ENCODE measurements at regions not wholly inside any gene's neighbourhood (a gene's known extent, or its start where the extent isn't known, plus 50 kb on each side); places are given as distances from the start of the nearest gene placed in this dataset.

DNA sequence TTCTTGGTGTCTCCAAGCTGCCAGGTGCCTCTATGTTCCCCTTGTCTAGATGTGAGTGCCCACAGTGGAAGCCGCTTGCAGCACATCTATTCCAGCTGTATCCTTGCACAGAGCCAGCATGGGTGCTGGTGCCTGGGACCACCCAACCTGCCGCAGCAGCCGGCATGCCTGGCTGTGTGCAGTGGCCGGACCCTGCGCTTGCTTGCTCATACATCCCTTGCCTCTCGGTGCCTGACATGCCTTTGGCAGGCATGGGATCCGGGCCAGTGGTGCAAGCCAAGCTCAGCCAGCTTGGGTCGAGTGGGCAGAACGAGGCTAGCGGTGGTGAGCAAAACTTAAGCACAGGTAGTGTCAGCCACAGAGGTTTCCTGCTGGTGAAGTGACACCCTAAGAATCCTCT lies 355.1 kb downstream of the TLL1 start (continued):
- TF ChIP-seq, protein P1, sequence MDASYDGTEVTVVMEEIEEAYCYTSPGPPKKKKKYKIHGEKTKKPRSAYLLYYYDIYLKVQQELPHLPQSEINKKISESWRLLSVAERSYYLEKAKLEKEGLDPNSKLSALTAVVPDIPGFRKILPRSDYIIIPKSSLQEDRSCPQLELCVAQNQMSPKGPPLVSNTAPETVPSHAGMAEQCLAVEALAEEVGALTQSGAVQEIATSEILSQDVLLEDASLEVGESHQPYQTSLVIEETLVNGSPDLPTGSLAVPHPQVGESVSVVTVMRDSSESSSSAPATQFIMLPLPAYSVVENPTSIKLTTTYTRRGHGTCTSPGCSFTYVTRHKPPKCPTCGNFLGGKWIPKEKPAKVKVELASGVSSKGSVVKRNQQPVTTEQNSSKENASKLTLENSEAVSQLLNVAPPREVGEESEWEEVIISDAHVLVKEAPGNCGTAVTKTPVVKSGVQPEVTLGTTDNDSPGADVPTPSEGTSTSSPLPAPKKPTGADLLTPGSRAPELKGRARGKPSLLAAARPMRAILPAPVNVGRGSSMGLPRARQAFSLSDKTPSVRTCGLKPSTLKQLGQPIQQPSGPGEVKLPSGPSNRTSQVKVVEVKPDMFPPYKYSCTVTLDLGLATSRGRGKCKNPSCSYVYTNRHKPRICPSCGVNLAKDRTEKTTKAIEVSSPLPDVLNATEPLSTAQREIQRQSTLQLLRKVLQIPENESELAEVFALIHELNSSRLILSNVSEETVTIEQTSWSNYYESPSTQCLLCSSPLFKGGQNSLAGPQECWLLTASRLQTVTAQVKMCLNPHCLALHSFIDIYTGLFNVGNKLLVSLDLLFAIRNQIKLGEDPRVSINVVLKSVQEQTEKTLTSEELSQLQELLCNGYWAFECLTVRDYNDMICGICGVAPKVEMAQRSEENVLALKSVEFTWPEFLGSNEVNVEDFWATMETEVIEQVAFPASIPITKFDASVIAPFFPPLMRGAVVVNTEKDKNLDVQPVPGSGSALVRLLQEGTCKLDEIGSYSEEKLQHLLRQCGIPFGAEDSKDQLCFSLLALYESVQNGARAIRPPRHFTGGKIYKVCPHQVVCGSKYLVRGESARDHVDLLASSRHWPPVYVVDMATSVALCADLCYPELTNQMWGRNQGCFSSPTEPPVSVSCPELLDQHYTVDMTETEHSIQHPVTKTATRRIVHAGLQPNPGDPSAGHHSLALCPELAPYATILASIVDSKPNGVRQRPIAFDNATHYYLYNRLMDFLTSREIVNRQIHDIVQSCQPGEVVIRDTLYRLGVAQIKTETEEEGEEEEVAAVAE (CRISPR knock-in tag; IDR thresholded peaks at IDR 0.05; ENCODE audit: borderline replicate concordance), result no peak

DNA sequence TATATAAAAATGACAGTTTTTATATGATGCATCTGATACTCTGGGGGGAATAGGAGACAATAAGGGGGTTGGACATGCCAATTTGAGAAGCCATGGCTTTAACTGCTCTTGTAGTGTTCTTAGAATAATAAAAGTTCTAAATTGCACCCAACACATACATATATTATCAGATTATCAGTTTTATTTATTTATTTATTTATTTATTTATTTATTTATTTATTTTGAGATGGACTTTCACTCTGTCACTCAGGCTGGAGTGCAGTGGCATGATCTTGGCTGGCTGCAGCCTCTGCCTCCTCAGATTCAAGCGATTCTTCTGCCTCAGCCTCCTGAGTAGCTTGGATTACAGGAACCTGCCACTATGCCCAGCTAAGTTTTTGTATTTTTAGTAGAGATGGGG lies 356.8 kb downstream of the TLL1 start:
- Histone ChIP-seq H2AFZ (ENCODE audit: low read length) (no peak overlapping the region), H3K36me3 (replicated peaks in 1 of 2; ENCODE audit: control insufficient read depth in 1 of 2, insufficient read depth in 2 of 2, low read length in 2 of 2) (no peaks in the 10 kb centered on the region), H3K27me3 (ENCODE audit: control insufficient read depth in 1 of 2, insufficient read depth in 2 of 2, low read length in 2 of 2) (no peaks in the 10 kb centered on the region), H3K27ac (ENCODE audit: extremely low read length, insufficient read depth, low read length) (no peak overlapping the region), H3K9ac (ENCODE audit: insufficient read depth, low read depth, low read length) (no peak overlapping the region), H3K79me2 (ENCODE audit: insufficient read depth, low read length) (no peaks in the 10 kb centered on the region), H3K4me1 (ENCODE audit: insufficient read depth, low read length) (no peaks in the 10 kb centered on the region), H3K9me3 (ENCODE audit: low read length) (no peaks in the 10 kb centered on the region; the same call in 1 of the 2 replicates), H3K4me3 (replicated peaks in 1 of 3; ENCODE audit: insufficient read depth in 1 of 3, low read depth in 2 of 3, low read length in 3 of 3) (no peak overlapping the region), H3K4me2 (ENCODE audit: low read depth, low read length) (no peak overlapping the region), H4K20me1 (ENCODE audit: insufficient read depth, low read length) (no peaks in the 10 kb centered on the region)
- in situ Hi-C loops (cut with HindIII; ENCODE audit: extremely low pct_ligation_motif_present, low pct_unique_long_range_greater_than_20kb), result no loop called here
- DNase-seq (ENCODE audit: low spot score), result no peak
- POLR2A ChIA-PET, result no interaction called here
- no peak for FAIRE-seq
- intact Hi-C loops (cut with micrococcal nuclease; ENCODE audit: unreplicated experiment), result no loop called here
- TF ChIP-seq HNRNPL (IDR thresholded peaks at IDR 0.05; ENCODE audit: low read depth, low read length), result no peak
- TF ChIP-seq ZNF484 (CRISPR knock-in tag; IDR thresholded peaks at IDR 0.05; ENCODE audit: borderline replicate concordance, low read depth), result no peak
- TF ChIP-seq ZNF549 (CRISPR knock-in tag; IDR thresholded peaks at IDR 0.05), result no peak
- TF ChIP-seq SMARCE1 (IDR thresholded peaks at IDR 0.05; ENCODE audit: borderline replicate concordance), result no peak
- TF ChIP-seq, protein P2, sequence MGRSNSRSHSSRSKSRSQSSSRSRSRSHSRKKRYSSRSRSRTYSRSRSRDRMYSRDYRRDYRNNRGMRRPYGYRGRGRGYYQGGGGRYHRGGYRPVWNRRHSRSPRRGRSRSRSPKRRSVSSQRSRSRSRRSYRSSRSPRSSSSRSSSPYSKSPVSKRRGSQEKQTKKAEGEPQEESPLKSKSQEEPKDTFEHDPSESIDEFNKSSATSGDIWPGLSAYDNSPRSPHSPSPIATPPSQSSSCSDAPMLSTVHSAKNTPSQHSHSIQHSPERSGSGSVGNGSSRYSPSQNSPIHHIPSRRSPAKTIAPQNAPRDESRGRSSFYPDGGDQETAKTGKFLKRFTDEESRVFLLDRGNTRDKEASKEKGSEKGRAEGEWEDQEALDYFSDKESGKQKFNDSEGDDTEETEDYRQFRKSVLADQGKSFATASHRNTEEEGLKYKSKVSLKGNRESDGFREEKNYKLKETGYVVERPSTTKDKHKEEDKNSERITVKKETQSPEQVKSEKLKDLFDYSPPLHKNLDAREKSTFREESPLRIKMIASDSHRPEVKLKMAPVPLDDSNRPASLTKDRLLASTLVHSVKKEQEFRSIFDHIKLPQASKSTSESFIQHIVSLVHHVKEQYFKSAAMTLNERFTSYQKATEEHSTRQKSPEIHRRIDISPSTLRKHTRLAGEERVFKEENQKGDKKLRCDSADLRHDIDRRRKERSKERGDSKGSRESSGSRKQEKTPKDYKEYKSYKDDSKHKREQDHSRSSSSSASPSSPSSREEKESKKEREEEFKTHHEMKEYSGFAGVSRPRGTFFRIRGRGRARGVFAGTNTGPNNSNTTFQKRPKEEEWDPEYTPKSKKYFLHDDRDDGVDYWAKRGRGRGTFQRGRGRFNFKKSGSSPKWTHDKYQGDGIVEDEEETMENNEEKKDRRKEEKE (IDR thresholded peaks at IDR 0.05), result no peak
- TF ChIP-seq SRSF1 (optimal IDR thresholded peaks at IDR 0.05; ENCODE audit: low read depth, low read length), result no peak
- TF ChIP-seq MTF2 (CRISPR knock-in tag; IDR thresholded peaks at IDR 0.05; ENCODE audit: borderline replicate concordance), result no peak
- TF ChIP-seq ZNF737 (CRISPR knock-in tag; IDR thresholded peaks at IDR 0.05; ENCODE audit: borderline replicate concordance), result no peak
- TF ChIP-seq, protein P3, sequence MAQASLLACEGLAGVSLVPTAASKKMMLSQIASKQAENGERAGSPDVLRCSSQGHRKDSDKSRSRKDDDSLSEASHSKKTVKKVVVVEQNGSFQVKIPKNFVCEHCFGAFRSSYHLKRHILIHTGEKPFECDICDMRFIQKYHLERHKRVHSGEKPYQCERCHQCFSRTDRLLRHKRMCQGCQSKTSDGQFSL (CRISPR knock-in tag; IDR thresholded peaks at IDR 0.05), result no peak
- TF ChIP-seq, protein P4, sequence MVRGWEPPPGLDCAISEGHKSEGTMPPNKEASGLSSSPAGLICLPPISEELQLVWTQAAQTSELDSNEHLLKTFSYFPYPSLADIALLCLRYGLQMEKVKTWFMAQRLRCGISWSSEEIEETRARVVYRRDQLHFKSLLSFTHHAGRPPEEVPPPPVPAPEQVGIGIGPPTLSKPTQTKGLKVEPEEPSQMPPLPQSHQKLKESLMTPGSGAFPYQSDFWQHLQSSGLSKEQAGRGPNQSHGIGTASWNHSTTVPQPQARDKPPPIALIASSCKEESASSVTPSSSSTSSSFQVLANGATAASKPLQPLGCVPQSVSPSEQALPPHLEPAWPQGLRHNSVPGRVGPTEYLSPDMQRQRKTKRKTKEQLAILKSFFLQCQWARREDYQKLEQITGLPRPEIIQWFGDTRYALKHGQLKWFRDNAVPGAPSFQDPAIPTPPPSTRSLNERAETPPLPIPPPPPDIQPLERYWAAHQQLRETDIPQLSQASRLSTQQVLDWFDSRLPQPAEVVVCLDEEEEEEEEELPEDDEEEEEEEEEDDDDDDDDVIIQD (CRISPR knock-in tag; IDR thresholded peaks at IDR 0.05; ENCODE audit: low read depth), result no peak
- TF ChIP-seq MIER2 (CRISPR knock-in tag; IDR thresholded peaks at IDR 0.05), result no peak
- TF ChIP-seq, protein P5, sequence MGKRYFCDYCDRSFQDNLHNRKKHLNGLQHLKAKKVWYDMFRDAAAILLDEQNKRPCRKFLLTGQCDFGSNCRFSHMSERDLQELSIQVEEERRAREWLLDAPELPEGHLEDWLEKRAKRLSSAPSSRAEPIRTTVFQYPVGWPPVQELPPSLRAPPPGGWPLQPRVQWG (CRISPR knock-in tag; IDR thresholded peaks at IDR 0.05; ENCODE audit: borderline replicate concordance, low read depth), result no peak
- WGBS (ENCODE audit: low lambda C conversion rate), result 4% methylated on average over 1 of the region's 1 CpG
- no peak for ATAC-seq
- no TSS peak for BruUV-seq (replicated peaks)
- CTCF ChIA-PET (ENCODE audit: low intra/inter-chr PET ratio, low total read pairs), result no interaction called here
